SK-N-SH (cell line): ENCODE measurements at regions not wholly inside any gene's neighbourhood (a gene's known extent, or its start where the extent isn't known, plus 50 kb on each side); places are given as distances from the start of the nearest gene placed in this dataset.

Source experiments
- CTCF ChIA-PET: fragments of 300-600, 350-600 bp; formaldehyde crosslinking; extraction: SDS; loops from one replicate; lab custom pipeline; 2021; lab: Yijun Ruan, JAX
- POLR2A ChIA-PET: fragments of 350-600 bp; sonication (Branson Sonifier 250); formaldehyde crosslinking; extraction: SDS; loops from one replicate; lab custom pipeline; 2020; ENCODE audit warnings: antibody characterized with exemption, inconsistent platforms; lab: Yijun Ruan, JAX
- DNase-seq: peaks from one replicate; pipeline ENCODE4 v3.0.0; 2012
- H2AFZ ChIP-seq: fragments of 200-600 bp; sonication (generic); 2 replicates; pipeline ENCODE4 v1.8.1; 2016; ENCODE audit warnings: antibody characterized with exemption, mild to moderate bottlenecking, low read depth
- H3F3A ChIP-seq: fragments of 200-600 bp; sonication (generic); replicated peaks from 2 replicates; pipeline ENCODE3; 2016; ENCODE audit warnings: antibody characterized with exemption, mild to moderate bottlenecking; ENCODE audit not compliant: insufficient read depth
- H3K27ac ChIP-seq, 2 experiments: fragments of 200-500 bp in 1 of 2; fragments of 200-600 bp in 1 of 2; sonication (Bioruptor generic) in 1 of 2; sonication (generic), shearing (Covaris generic) in 1 of 2; 2 replicates each; pipeline versions ENCODE4 v1.5.1 to v1.6.1; 2014 to 2016; ENCODE audit warnings: low read depth in 2 of 2, inconsistent platforms in 1 of 2, low read length in 1 of 2, mild to moderate bottlenecking in 1 of 2, mixed read lengths in 1 of 2
- H3K27me3 ChIP-seq: fragments of 200-600 bp; sonication (generic), shearing (Covaris generic); 2 replicates; pipeline ENCODE4 v1.6.1; 2016; ENCODE audit warnings: mixed run types; ENCODE audit not compliant: insufficient read depth
- H3K36me3 ChIP-seq, 2 experiments: fragments of 200-500 bp in 1 of 2; fragments of 200-600 bp in 1 of 2; sonication (Bioruptor generic) in 1 of 2; sonication (generic) in 1 of 2; replicated peaks in 1 of 2; 2 replicates each; pipeline versions ENCODE3 to v1.5.1; 2014 to 2016; ENCODE audit warnings: low read length in 1 of 2, mild to moderate bottlenecking in 1 of 2; ENCODE audit not compliant: insufficient read depth in 2 of 2, control insufficient read depth in 1 of 2
- H3K4me1 ChIP-seq, 2 experiments: fragments of 200-500 bp in 1 of 2; fragments of 200-600 bp in 1 of 2; sonication (Bioruptor generic) in 1 of 2; sonication (generic), shearing (Covaris generic) in 1 of 2; 2 replicates each; pipeline versions ENCODE4 v1.5.1 to v1.6.1; 2014 to 2016; ENCODE audit warnings: low read depth in 1 of 2, low read length in 1 of 2, mixed run types in 1 of 2; ENCODE audit not compliant: insufficient read depth in 2 of 2, control insufficient read depth in 1 of 2
- H3K4me2 ChIP-seq: fragments of 200-600 bp; sonication (generic), shearing (Covaris generic); 2 replicates; pipeline ENCODE4 v1.6.1; 2017; ENCODE audit warnings: mixed run types
- H3K4me3 ChIP-seq, 2 experiments: fragments of 200-500 bp in 1 of 2; fragments of 200-600 bp in 1 of 2; sonication (Bioruptor generic) in 1 of 2; sonication (generic), shearing (Covaris generic) in 1 of 2; 2 replicates each; pipeline versions ENCODE4 v1.5.1 to v1.8.1; 2014 to 2016; ENCODE audit warnings: low read depth in 2 of 2, inconsistent platforms in 1 of 2, low read length in 1 of 2, mild to moderate bottlenecking in 1 of 2, mixed read lengths in 1 of 2, moderate library complexity in 1 of 2
- H3K79me2 ChIP-seq: fragments of 200-600 bp; sonication (generic); 2 replicates; pipeline ENCODE4 v1.8.1; 2017; ENCODE audit warnings: mild to moderate bottlenecking; ENCODE audit not compliant: insufficient read depth
- H3K9ac ChIP-seq: fragments of 200-600 bp; sonication (generic); 2 replicates; pipeline ENCODE4 v1.6.1; 2017; ENCODE audit warnings: mixed run types
- H3K9me2 ChIP-seq: fragments of 200-600 bp; sonication (generic); 2 replicates; pipeline ENCODE4 v1.6.1; 2017; ENCODE audit warnings: mixed run types
- H3K9me3 ChIP-seq: fragments of 200-600 bp; sonication (generic); 2 replicates; pipeline ENCODE4 v1.6.1; 2017; ENCODE audit warnings: mixed run types, mild to moderate bottlenecking, moderate library complexity
- H4K20me1 ChIP-seq: fragments of 200-600 bp; sonication (generic); 2 replicates; pipeline ENCODE4 v1.6.1; 2017; ENCODE audit warnings: mild to moderate bottlenecking, mixed run types; ENCODE audit not compliant: insufficient read depth
- CTCF ChIP-seq: fragments of 200-600 bp; sonication (generic); IDR thresholded peaks from 2 replicates; pipeline ENCODE4 v1.6.1; 2017; ENCODE audit warnings: antibody characterized with exemption, mild to moderate bottlenecking, moderate library complexity
- EZH2phosphoT487 ChIP-seq: fragments of 200-600 bp; sonication (generic); IDR thresholded peaks from 2 replicates; pipeline ENCODE4 v1.6.1; 2017; ENCODE audit warnings: low read depth, mixed run types, mild to moderate bottlenecking, antibody characterized with exemption, moderate library complexity, borderline replicate concordance
- FOXM1 ChIP-seq: IDR thresholded peaks from 2 replicates; pipeline ENCODE4 v1.4.0; 2012; ENCODE audit warnings: low read depth, mild to moderate bottlenecking
- GABPA ChIP-seq: IDR thresholded peaks from 2 replicates; pipeline ENCODE4 v1.4.0; 2012; ENCODE audit warnings: low read depth, mild to moderate bottlenecking
- GATA2 ChIP-seq: sonication (generic); formaldehyde crosslinking; IDR thresholded peaks from 2 replicates; pipeline ENCODE4 v1.5.0; 2020; ENCODE audit warnings: mild to moderate bottlenecking, missing genetic modification reagents
- IRF3 ChIP-seq: fragments of 150-350 bp; IDR thresholded peaks from 2 replicates; pipeline ENCODE4 v1.6.1; 2016; ENCODE audit warnings: mild to moderate bottlenecking, low read depth, low read length
- MXI1 ChIP-seq: IDR thresholded peaks from 2 replicates; pipeline ENCODE4 v1.6.1; 2012; ENCODE audit warnings: mild to moderate bottlenecking, low read depth, low read length, improper control_type of control experiment
- NFIC ChIP-seq: IDR thresholded peaks from 2 replicates; pipeline ENCODE4 v1.4.0; 2012; ENCODE audit warnings: borderline replicate concordance
- NRF1 ChIP-seq: IDR thresholded peaks from 2 replicates; pipeline ENCODE4 v1.6.1; 2012; ENCODE audit warnings: low read depth, mild to moderate bottlenecking, low read length
- RAD21 ChIP-seq: IDR thresholded peaks from 2 replicates; pipeline ENCODE4 v1.6.1; 2012; ENCODE audit warnings: mild to moderate bottlenecking, low read length
- RXRA ChIP-seq: IDR thresholded peaks from 2 replicates; pipeline ENCODE4 v1.4.0; 2012; ENCODE audit warnings: low read depth, mild to moderate bottlenecking, borderline replicate concordance
- SIN3A ChIP-seq: IDR thresholded peaks from 2 replicates; pipeline ENCODE4 v1.6.1; 2012; ENCODE audit warnings: low read depth, mild to moderate bottlenecking, low read length, moderate library complexity, borderline replicate concordance
- SMC3 ChIP-seq: IDR thresholded peaks from 2 replicates; pipeline ENCODE4 v1.6.1; 2012; ENCODE audit warnings: low read depth, low read length, improper control_type of control experiment
- TAF1 ChIP-seq: IDR thresholded peaks from 2 replicates; pipeline ENCODE4 v1.6.1; 2012; ENCODE audit warnings: low read depth, mild to moderate bottlenecking, low read length, moderate library complexity, borderline replicate concordance
- TF ChIP-seq, protein P1 (sequence below): IDR thresholded peaks from 2 replicates; pipeline ENCODE4; 2012
- TF ChIP-seq, protein P2 (sequence below): IDR thresholded peaks from 2 replicates; pipeline ENCODE4 v1.4.0; 2012; ENCODE audit warnings: low read depth

GRCh38 chr6:68044264-68044663, 590.8 kb upstream of the ADGRB3 start:
- CTCF ChIA-PET: no interaction called here

GRCh38 chr6:68043122-68043398, 592.0 kb upstream of the ADGRB3 start:
- no peaks in the 10 kb centered on the region for H3K27me3 ChIP-seq
- TF ChIP-seq GATA2 (CRISPR knock-in tag): no peak
- TF ChIP-seq GABPA: no peak
- no peak for TF ChIP-seq IRF3
- TF ChIP-seq EZH2phosphoT487: no peak
- no peak for TF ChIP-seq NFIC
- no peak for TF ChIP-seq FOXM1
- TF ChIP-seq TAF1: no peak
- TF ChIP-seq, protein P1, sequence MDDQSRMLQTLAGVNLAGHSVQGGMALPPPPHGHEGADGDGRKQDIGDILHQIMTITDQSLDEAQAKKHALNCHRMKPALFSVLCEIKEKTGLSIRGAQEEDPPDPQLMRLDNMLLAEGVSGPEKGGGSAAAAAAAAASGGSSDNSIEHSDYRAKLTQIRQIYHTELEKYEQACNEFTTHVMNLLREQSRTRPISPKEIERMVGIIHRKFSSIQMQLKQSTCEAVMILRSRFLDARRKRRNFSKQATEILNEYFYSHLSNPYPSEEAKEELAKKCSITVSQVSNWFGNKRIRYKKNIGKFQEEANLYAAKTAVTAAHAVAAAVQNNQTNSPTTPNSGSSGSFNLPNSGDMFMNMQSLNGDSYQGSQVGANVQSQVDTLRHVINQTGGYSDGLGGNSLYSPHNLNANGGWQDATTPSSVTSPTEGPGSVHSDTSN: no peak
- TF ChIP-seq SMC3: no peak
- no peak for TF ChIP-seq CTCF
- no peak for TF ChIP-seq SIN3A
- TF ChIP-seq, protein P2, sequence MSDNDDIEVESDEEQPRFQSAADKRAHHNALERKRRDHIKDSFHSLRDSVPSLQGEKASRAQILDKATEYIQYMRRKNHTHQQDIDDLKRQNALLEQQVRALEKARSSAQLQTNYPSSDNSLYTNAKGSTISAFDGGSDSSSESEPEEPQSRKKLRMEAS: no peak
- TF ChIP-seq MXI1: no peak
- no peak for TF ChIP-seq RXRA

More at GRCh38 chr6:68044264-68044663, 590.8 kb upstream of the ADGRB3 start:
- no peaks in the 10 kb centered on the region for H4K20me1 ChIP-seq
- H3K27me3 ChIP-seq: no peaks in the 10 kb centered on the region
- no peaks in the 10 kb centered on the region for H3K36me3 ChIP-seq
- POLR2A ChIA-PET: no interaction called here
- no peak for DNase-seq
- H3F3A ChIP-seq: no peaks in the 10 kb centered on the region
- no peak overlapping the region for H3K4me3 ChIP-seq
- TF ChIP-seq RAD21 (no peak), SMC3 (no peak), IRF3 (no peak), MXI1 (no peak), NRF1 (no peak), FOXM1 (no peak), GATA2 (CRISPR knock-in tag) (no peak)
- TF ChIP-seq, all 33 proteins: peak for 0
- H3K9ac ChIP-seq: no peak overlapping the region
- no peaks in the 10 kb centered on the region for H3K4me1 ChIP-seq
- H3K27ac ChIP-seq: no peak overlapping the region
- no peaks in the 10 kb centered on the region for H3K9me3 ChIP-seq
- H2AFZ ChIP-seq: no peak overlapping the region
- H3K79me2 ChIP-seq: no peaks in the 10 kb centered on the region
- 0 out of 2 replicates have a peak, but pooled peaks cover 3% of the 10 kb centered on the region for H3K9me2 ChIP-seq
- no peak overlapping the region for H3K4me2 ChIP-seq

More at GRCh38 chr6:68043122-68043398, 592.0 kb upstream of the ADGRB3 start:
- Histone ChIP-seq H3F3A (no peaks in the 10 kb centered on the region), H3K9me3 (no peaks in the 10 kb centered on the region), H3K4me2 (no peak overlapping the region), H3K9me2 (0 out of 2 replicates have a peak, but pooled peaks cover 3% of the 10 kb centered on the region), H4K20me1 (no peaks in the 10 kb centered on the region), H3K4me1 (no peaks in the 10 kb centered on the region), H2AFZ (no peak overlapping the region), H3K36me3 (no peaks in the 10 kb centered on the region), H3K4me3 (no peak overlapping the region), H3K9ac (no peak overlapping the region), H3K79me2 (no peaks in the 10 kb centered on the region), H3K27ac (no peak overlapping the region)
- POLR2A ChIA-PET: no interaction called here
- no peak for DNase-seq
- CTCF ChIA-PET: no interaction called here
